IMR-90 (cell line): ENCODE measurements at regions not wholly inside any gene's neighbourhood (a gene's known extent, or its start where the extent isn't known, plus 50 kb on each side); places are given as distances from the start of the nearest gene placed in this dataset.

Source experiments
- ATAC-seq: fragments of 200-7000 bp; cut with Tn5 transposase; 2 replicates; pipeline ENCODE4 v1.9.1; 2020; ENCODE audit warnings: low read depth, mild to moderate bottlenecking, moderate library complexity
- BruUV-seq: library from RNA; stranded (reverse); fragments of 400-500 nt; replicated peaks from 2 replicates; lab custom pipeline; 2021; lab: Mats Ljungman, UMichigan
- CTCF ChIA-PET: fragments of 300-600 bp; formaldehyde crosslinking; extraction: SDS; loops from one replicate; lab custom pipeline; 2021; ENCODE audit warnings: antibody characterized with exemption; lab: Yijun Ruan, JAX
- POLR2A ChIA-PET: fragments of 300-600 bp; sonication (Branson Sonifier 250); formaldehyde crosslinking; loops from one replicate; lab custom pipeline; 2022; ENCODE audit warnings: antibody characterized with exemption; ENCODE audit not compliant: unreplicated experiment; lab: Charles Lee
- DNase-seq: peaks from one replicate; pipeline ENCODE4 v3.0.0; 2013
- H2AFZ ChIP-seq: replicated peaks from 2 replicates; pipeline ENCODE3; 2013; ENCODE audit warnings: low read length, mild to moderate bottlenecking; ENCODE audit not compliant: poor library complexity
- H2AK5ac ChIP-seq: 2 replicates; pipeline ENCODE4 v1.6.1; 2013; ENCODE audit warnings: low read depth, low read length, inconsistent platforms
- H2AK9ac ChIP-seq: replicated peaks from 2 replicates; pipeline ENCODE3; 2013; ENCODE audit warnings: mild to moderate bottlenecking, low read depth, low read length, moderate library complexity; ENCODE audit not compliant: poor library complexity
- H2BK120ac ChIP-seq: 2 replicates; pipeline ENCODE4 v1.6.1; 2013; ENCODE audit warnings: low read depth, low read length, inconsistent platforms
- H2BK15ac ChIP-seq: 3 replicates; pipeline ENCODE4 v1.6.1; 2013; ENCODE audit warnings: low read depth, low read length, inconsistent platforms
- H2BK20ac ChIP-seq: 2 replicates; pipeline ENCODE4 v1.6.1; 2013; ENCODE audit warnings: low read depth, mild to moderate bottlenecking, inconsistent platforms, low read length, moderate library complexity
- H2BK5ac ChIP-seq: 2 replicates; pipeline ENCODE4 v1.6.1; 2013; ENCODE audit warnings: mild to moderate bottlenecking, low read depth, low read length, inconsistent platforms; ENCODE audit not compliant: poor library complexity, severe bottlenecking
- H3K14ac ChIP-seq: replicated peaks from 2 replicates; pipeline ENCODE4 v1.6.1; 2013; ENCODE audit warnings: low read depth, low read length, inconsistent platforms
- H3K18ac ChIP-seq: 2 replicates; pipeline ENCODE4 v1.6.1; 2013; ENCODE audit warnings: low read depth, low read length, control low read depth
- H3K23ac ChIP-seq: 2 replicates; pipeline ENCODE4 v1.6.1; 2013; ENCODE audit warnings: low read depth, low read length, inconsistent platforms
- H3K27ac ChIP-seq: 2 replicates; pipeline ENCODE4 v1.5.1; 2013; ENCODE audit warnings: mild to moderate bottlenecking, control low read depth, low read length; ENCODE audit not compliant: insufficient read depth
- H3K27me3 ChIP-seq: 2 replicates; pipeline ENCODE4 v1.6.1; 2013; ENCODE audit warnings: low read length; ENCODE audit not compliant: control insufficient read depth, insufficient read depth
- H3K36me3 ChIP-seq: 2 replicates; pipeline ENCODE4 v1.6.1; 2013; ENCODE audit warnings: low read length, mixed read lengths; ENCODE audit not compliant: control insufficient read depth, insufficient read depth
- H3K4ac ChIP-seq: 2 replicates; pipeline ENCODE4 v1.6.1; 2013; ENCODE audit warnings: low read depth, low read length, inconsistent platforms
- H3K4me1 ChIP-seq: 2 replicates; pipeline ENCODE4 v1.6.1; 2013; ENCODE audit warnings: low read length, mixed read lengths; ENCODE audit not compliant: control insufficient read depth, insufficient read depth
- H3K4me2 ChIP-seq: 2 replicates; pipeline ENCODE4 v1.6.1; 2013; ENCODE audit warnings: low read depth, mild to moderate bottlenecking, control low read depth, low read length, moderate library complexity
- H3K4me3 ChIP-seq: 2 replicates; pipeline ENCODE4 v1.5.1; 2013; ENCODE audit warnings: low read depth, mild to moderate bottlenecking, control low read depth, low read length, moderate library complexity; ENCODE audit not compliant: insufficient read depth
- H3K56ac ChIP-seq: 2 replicates; pipeline ENCODE4 v1.6.1; 2013; ENCODE audit warnings: low read length, inconsistent platforms; ENCODE audit not compliant: insufficient read depth; ENCODE audit errors: extremely low read depth
- H3K79me1 ChIP-seq, 2 experiments: 2 replicates each; pipeline ENCODE4 v1.6.1; 2013; ENCODE audit warnings: low read length in 2 of 2, inconsistent platforms in 1 of 2, low read depth in 1 of 2
- H3K9ac ChIP-seq: 2 replicates; pipeline ENCODE4 v1.6.1; 2013; ENCODE audit warnings: low read depth, low read length, control low read depth
- H3K9me1 ChIP-seq: 2 replicates; pipeline ENCODE4 v1.6.1; 2013; ENCODE audit warnings: low read length, inconsistent platforms; ENCODE audit not compliant: insufficient read depth
- H3K9me3 ChIP-seq: 2 replicates; pipeline ENCODE4 v1.6.1; 2013; ENCODE audit warnings: low read length; ENCODE audit not compliant: control insufficient read depth, insufficient read depth
- H4K20me1 ChIP-seq: 2 replicates; pipeline ENCODE4 v1.6.1; 2013; ENCODE audit warnings: low read length, inconsistent platforms; ENCODE audit not compliant: insufficient read depth
- H4K5ac ChIP-seq: 2 replicates; pipeline ENCODE4 v1.6.1; 2013; ENCODE audit warnings: mild to moderate bottlenecking, low read depth, low read length, control low read depth
- H4K8ac ChIP-seq, 2 experiments: 2 replicates each; pipeline ENCODE4 v1.6.1; 2013; ENCODE audit warnings: low read depth in 2 of 2, low read length in 2 of 2, control low read depth in 1 of 2, inconsistent platforms in 1 of 2
- H4K91ac ChIP-seq: 2 replicates; pipeline ENCODE4 v1.6.1; 2013; ENCODE audit warnings: low read depth, low read length, inconsistent platforms; ENCODE audit not compliant: insufficient read depth
- BHLHE40 ChIP-seq: fragments of 150-350 bp; IDR thresholded peaks from 2 replicates; pipeline ENCODE4 v1.6.1; 2016; ENCODE audit warnings: mild to moderate bottlenecking, low read depth, low read length
- MXI1 ChIP-seq: IDR thresholded peaks from 2 replicates; pipeline ENCODE4 v1.6.1; 2012; ENCODE audit warnings: low read depth, mild to moderate bottlenecking, low read length, moderate library complexity, borderline replicate concordance
- SMC3 ChIP-seq: fragments of 150-350 bp; IDR thresholded peaks from 2 replicates; pipeline ENCODE4 v1.6.1; 2016; ENCODE audit warnings: low read depth, mild to moderate bottlenecking, antibody characterized with exemption, low read length, moderate library complexity
- WGBS, 2 experiments: methylation state at CpG; one replicate each; pipeline versions ENCODE4 v1.1.5 to v1.1.7; 2013; ENCODE audit warnings: missing lambda C conversion rate in 2 of 2; ENCODE audit not compliant: insufficient read length in 1 of 2; ENCODE audit errors: extremely low coverage in 2 of 2; 5-methylcytosine and 5-hydroxymethylcytosine counted together
- dilution Hi-C: fragments of 300-500 bp; cut with HindIII; formaldehyde crosslinking; loops from one replicate; pipeline ENCODE4 v1.14.3; 2018; ENCODE audit warnings: low sequenced_read_pairs; ENCODE audit not compliant: unreplicated experiment
- in situ Hi-C: fragments of 300-500 bp; cut with MboI; formaldehyde crosslinking; loops from 3 replicates; pipeline ENCODE4 v1.14.3; 2019; ENCODE audit warnings: low sequenced_read_pairs, inconsistent platforms, mixed read lengths
- intact Hi-C: fragments of 100-400 bp; cut with micrococcal nuclease; formaldehyde crosslinking; loops from 2 replicates; pipeline ENCODE4 v1.10.0; 2022

- TF ChIP-seq SMC3 (no peak), MXI1 (no peak), BHLHE40 (no peak)
- POLR2A ChIA-PET = no interaction called here
- intact Hi-C loops = no loop called here
Observed at GRCh38 chr18:30527226-30527625, 515.3 kb downstream of the DSC3 start.

More at GRCh38 chr18:30527226-30527625, 515.3 kb downstream of the DSC3 start:
- H3K4ac ChIP-seq = no peak overlapping the region
- no peak overlapping the region for H3K4me3 ChIP-seq
- no peak overlapping the region for H3K27ac ChIP-seq
- H3K4me1 ChIP-seq = no peaks in the 10 kb centered on the region
- H2AK9ac ChIP-seq = no peak overlapping the region
- no peak overlapping the region for H2BK20ac ChIP-seq
- no peaks in the 10 kb centered on the region for H3K27me3 ChIP-seq
- no peaks in the 10 kb centered on the region for H3K79me1 ChIP-seq
- no peak overlapping the region for H4K5ac ChIP-seq
- H3K9me1 ChIP-seq = no peaks in the 10 kb centered on the region
- CTCF ChIA-PET = no interaction called here
- WGBS, 2 experiments = no CpG with 5 or more reads among the region's 1 CpG
- ATAC-seq (no peak), DNase-seq (no peak)
- peaks cover 6% of the 10 kb centered on the region; the same call in 1 of the 2 replicates for H3K9me3 ChIP-seq
- no TSS peak for BruUV-seq
- no peak overlapping the region for H2BK5ac ChIP-seq
- H2AK5ac ChIP-seq = no peak overlapping the region
- no peak overlapping the region for H3K23ac ChIP-seq
- H3K4me2 ChIP-seq = no peak overlapping the region
- no peak overlapping the region for H4K91ac ChIP-seq
- H3K14ac ChIP-seq = no peak overlapping the region
- in situ Hi-C loops = no loop called here
- dilution Hi-C loops = no loop called here
- H3K36me3 ChIP-seq = no peaks in the 10 kb centered on the region
- no peak overlapping the region for H3K9ac ChIP-seq
- no peak overlapping the region for H3K56ac ChIP-seq
- no peak overlapping the region for H2AFZ ChIP-seq
- no peak overlapping the region for H2BK120ac ChIP-seq
- H4K8ac ChIP-seq = no peak overlapping the region
- no peaks in the 10 kb centered on the region for H4K20me1 ChIP-seq
- H3K18ac ChIP-seq = no peak overlapping the region
- H2BK15ac ChIP-seq = no peak overlapping the region
